ENCODE measurements at regions not wholly inside any gene's neighbourhood (a gene's known extent, or its start where the extent isn't known, plus 50 kb on each side); places are given as distances from the start of the nearest gene placed in this dataset.

GRCh38 chr5:123916345-123917121 lies 404.6 kb downstream of the CSNK1G3 start:
- no CpG with 5 or more reads among the region's 8 CpGs for WGBS (ENCODE audit: extremely low coverage, insufficient coverage, low lambda C conversion rate)
- no peak overlapping the region for H2BK5ac ChIP-seq (ENCODE audit: low read length)
- H4K8ac ChIP-seq (ENCODE audit: low read depth, low read length), result no peak overlapping the region
- H3K79me1 ChIP-seq (ENCODE audit: low read length), result no peaks in the 10 kb centered on the region
- H3K4me2 ChIP-seq (ENCODE audit: low read length), result no peak overlapping the region
- DNase-seq, result no peak
- H3K23ac ChIP-seq (ENCODE audit: low read length), result no peak overlapping the region
- no peak overlapping the region for H3K4me3 ChIP-seq (ENCODE audit: low read length)
- H2AK5ac ChIP-seq (ENCODE audit: low read length), result no peak overlapping the region
- no peak overlapping the region for H2BK120ac ChIP-seq (ENCODE audit: low read depth, low read length)
- H3K36me3 ChIP-seq (ENCODE audit: control insufficient read depth, insufficient read depth, low read length), result no peaks in the 10 kb centered on the region
- H3K56ac ChIP-seq (ENCODE audit: low read length), result no peak overlapping the region
- H3K4me1 ChIP-seq (ENCODE audit: control insufficient read depth, low read depth, low read length), result no peaks in the 10 kb centered on the region
- no peaks in the 10 kb centered on the region for H3K79me2 ChIP-seq (ENCODE audit: control insufficient read depth, insufficient read depth, low read length)
- no peaks in the 10 kb centered on the region for H3K27me3 ChIP-seq (ENCODE audit: insufficient read depth, low read length, poor library complexity)
- H3K18ac ChIP-seq (ENCODE audit: low read length), result no peak overlapping the region
- H3K27ac ChIP-seq (ENCODE audit: low read depth, low read length), result no peak overlapping the region
- H3K9ac ChIP-seq (ENCODE audit: low read length), result no peak overlapping the region
- H4K5ac ChIP-seq (ENCODE audit: low read length), result no peak overlapping the region
- H3K4ac ChIP-seq (ENCODE audit: low read depth, low read length), result no peak overlapping the region
- no peak overlapping the region for H2BK15ac ChIP-seq (replicated peaks; ENCODE audit: low read depth)

GRCh38 chr5:123914333-123914732 lies 402.4 kb downstream of the CSNK1G3 start:
- no CpG with 5 or more reads among the region's 1 CpG for WGBS (ENCODE audit: extremely low coverage, insufficient coverage, low lambda C conversion rate)
- Histone ChIP-seq H3K23ac (ENCODE audit: low read length) (no peak overlapping the region), H2BK15ac (replicated peaks; ENCODE audit: low read depth) (no peak overlapping the region), H3K4ac (ENCODE audit: low read depth, low read length) (no peak overlapping the region), H4K8ac (ENCODE audit: low read depth, low read length) (no peak overlapping the region), H3K36me3 (ENCODE audit: control insufficient read depth, insufficient read depth, low read length) (no peaks in the 10 kb centered on the region), H3K4me1 (ENCODE audit: control insufficient read depth, low read depth, low read length) (no peaks in the 10 kb centered on the region), H2BK120ac (ENCODE audit: low read depth, low read length) (no peak overlapping the region), H4K5ac (ENCODE audit: low read length) (no peak overlapping the region), H3K4me2 (ENCODE audit: low read length) (no peak overlapping the region), H3K79me1 (ENCODE audit: low read length) (no peaks in the 10 kb centered on the region), H3K4me3 (ENCODE audit: low read length) (no peak overlapping the region), H3K79me2 (ENCODE audit: control insufficient read depth, insufficient read depth, low read length) (no peaks in the 10 kb centered on the region), H3K27me3 (ENCODE audit: insufficient read depth, low read length, poor library complexity) (no peaks in the 10 kb centered on the region), H3K56ac (ENCODE audit: low read length) (no peak overlapping the region), H3K9ac (ENCODE audit: low read length) (no peak overlapping the region), H2AK5ac (ENCODE audit: low read length) (no peak overlapping the region), H3K18ac (ENCODE audit: low read length) (no peak overlapping the region), H2BK5ac (ENCODE audit: low read length) (no peak overlapping the region), H3K27ac (ENCODE audit: low read depth, low read length) (no peak overlapping the region)
- no peak for DNase-seq

- Histone ChIP-seq H3K4me2 (ENCODE audit: low read length) (no peak overlapping the region), H4K5ac (ENCODE audit: low read length) (no peak overlapping the region), H3K27ac (ENCODE audit: low read depth, low read length) (no peak overlapping the region), H3K9ac (ENCODE audit: low read length) (no peak overlapping the region), H3K79me1 (ENCODE audit: low read length) (no peaks in the 10 kb centered on the region), H4K8ac (ENCODE audit: low read depth, low read length) (no peak overlapping the region), H3K4me1 (ENCODE audit: control insufficient read depth, low read depth, low read length) (no peaks in the 10 kb centered on the region), H3K4ac (ENCODE audit: low read depth, low read length) (no peak overlapping the region), H2AK5ac (ENCODE audit: low read length) (no peak overlapping the region), H3K79me2 (ENCODE audit: control insufficient read depth, insufficient read depth, low read length) (no peaks in the 10 kb centered on the region), H3K4me3 (ENCODE audit: low read length) (no peak overlapping the region), H3K18ac (ENCODE audit: low read length) (no peak overlapping the region), H3K23ac (ENCODE audit: low read length) (no peak overlapping the region), H3K36me3 (ENCODE audit: control insufficient read depth, insufficient read depth, low read length) (no peaks in the 10 kb centered on the region), H3K56ac (ENCODE audit: low read length) (no peak overlapping the region), H3K27me3 (ENCODE audit: insufficient read depth, low read length, poor library complexity) (no peaks in the 10 kb centered on the region), H2BK5ac (ENCODE audit: low read length) (no peak overlapping the region), H2BK120ac (ENCODE audit: low read depth, low read length) (no peak overlapping the region), H2BK15ac (replicated peaks; ENCODE audit: low read depth) (no peak overlapping the region)
- WGBS (ENCODE audit: extremely low coverage, insufficient coverage, low lambda C conversion rate), result no CpG with 5 or more reads among the region's 3 CpGs
- no peak for DNase-seq
These were observed 395.4 kb downstream of the CSNK1G3 start for GRCh38 chr5:123907349-123907748.

GRCh38 chr5:123906698-123907295 lies 394.8 kb downstream of the CSNK1G3 start:
- Histone ChIP-seq H3K4me1 (ENCODE audit: control insufficient read depth, low read depth, low read length) (no peaks in the 10 kb centered on the region), H3K23ac (ENCODE audit: low read length) (no peak overlapping the region), H3K18ac (ENCODE audit: low read length) (no peak overlapping the region), H3K4me2 (ENCODE audit: low read length) (no peak overlapping the region), H3K79me2 (ENCODE audit: control insufficient read depth, insufficient read depth, low read length) (no peaks in the 10 kb centered on the region), H3K79me1 (ENCODE audit: low read length) (no peaks in the 10 kb centered on the region), H2BK15ac (replicated peaks; ENCODE audit: low read depth) (no peak overlapping the region), H2AK5ac (ENCODE audit: low read length) (no peak overlapping the region), H3K56ac (ENCODE audit: low read length) (no peak overlapping the region), H3K27ac (ENCODE audit: low read depth, low read length) (no peak overlapping the region), H3K36me3 (ENCODE audit: control insufficient read depth, insufficient read depth, low read length) (no peaks in the 10 kb centered on the region), H4K5ac (ENCODE audit: low read length) (no peak overlapping the region), H4K8ac (ENCODE audit: low read depth, low read length) (no peak overlapping the region), H3K9ac (ENCODE audit: low read length) (no peak overlapping the region), H3K4me3 (ENCODE audit: low read length) (no peak overlapping the region), H3K4ac (ENCODE audit: low read depth, low read length) (no peak overlapping the region), H3K27me3 (ENCODE audit: insufficient read depth, low read length, poor library complexity) (no peaks in the 10 kb centered on the region), H2BK120ac (ENCODE audit: low read depth, low read length) (no peak overlapping the region), H2BK5ac (ENCODE audit: low read length) (no peak overlapping the region)
- DNase-seq, result no peak
- no CpG with 5 or more reads among the region's 4 CpGs for WGBS (ENCODE audit: extremely low coverage, insufficient coverage, low lambda C conversion rate)

- no peak for DNase-seq
- Histone ChIP-seq H3K36me3 (ENCODE audit: control insufficient read depth, insufficient read depth, low read length) (no peaks in the 10 kb centered on the region), H3K79me1 (ENCODE audit: low read length) (no peaks in the 10 kb centered on the region), H3K27ac (ENCODE audit: low read depth, low read length) (no peak overlapping the region), H2BK120ac (ENCODE audit: low read depth, low read length) (no peak overlapping the region), H3K4me3 (ENCODE audit: low read length) (no peak overlapping the region), H4K8ac (ENCODE audit: low read depth, low read length) (no peak overlapping the region), H3K4ac (ENCODE audit: low read depth, low read length) (no peak overlapping the region), H3K23ac (ENCODE audit: low read length) (no peak overlapping the region), H3K9ac (ENCODE audit: low read length) (no peak overlapping the region), H2BK5ac (ENCODE audit: low read length) (no peak overlapping the region), H3K56ac (ENCODE audit: low read length) (no peak overlapping the region), H3K18ac (ENCODE audit: low read length) (no peak overlapping the region), H2BK15ac (replicated peaks; ENCODE audit: low read depth) (no peak overlapping the region), H2AK5ac (ENCODE audit: low read length) (no peak overlapping the region), H3K79me2 (ENCODE audit: control insufficient read depth, insufficient read depth, low read length) (no peaks in the 10 kb centered on the region), H3K4me1 (ENCODE audit: control insufficient read depth, low read depth, low read length) (no peaks in the 10 kb centered on the region), H4K5ac (ENCODE audit: low read length) (no peak overlapping the region), H3K4me2 (ENCODE audit: low read length) (no peak overlapping the region), H3K27me3 (ENCODE audit: insufficient read depth, low read length, poor library complexity) (no peaks in the 10 kb centered on the region)
- no CpG with 5 or more reads among the region's 1 CpG for WGBS (ENCODE audit: extremely low coverage, insufficient coverage, low lambda C conversion rate)
These were observed 373.1 kb downstream of the CSNK1G3 start for GRCh38 chr5:123885081-123885480.

All from mesendoderm (in vitro differentiated cells).